ENCODE measurements at regions not wholly inside any gene's neighbourhood (a gene's known extent, or its start where the extent isn't known, plus 50 kb on each side); places are given as distances from the start of the nearest gene placed in this dataset.

DNA sequence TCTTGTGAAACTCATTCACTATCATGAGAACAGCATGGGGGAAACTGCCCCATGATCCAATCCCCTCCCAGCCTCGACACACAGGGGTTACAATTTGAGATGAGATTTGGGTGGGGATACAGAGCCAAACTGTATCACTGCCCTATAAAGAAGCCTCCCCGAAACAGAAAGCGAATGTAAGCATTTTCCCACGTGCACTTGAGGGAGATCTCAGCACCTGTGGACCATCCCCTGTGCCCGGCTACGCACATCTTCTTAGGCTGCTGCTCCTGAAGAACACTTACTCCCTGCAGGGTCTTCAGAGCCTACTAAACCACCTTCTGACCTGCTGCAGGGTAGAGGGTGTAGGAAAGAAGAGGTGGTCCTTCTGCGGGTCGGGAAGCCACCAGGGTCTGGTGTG is 410.2 kb upstream of the IRX2 start:
- H2AFZ ChIP-seq (ENCODE audit: low read length), result no peak overlapping the region
- TF ChIP-seq SIN3A (conservative IDR thresholded peaks at IDR 0.05 in 1 of 2, IDR thresholded peaks at IDR 0.05 in 1 of 2; ENCODE audit: low read depth in 1 of 2, low read length in 2 of 2) (no peak), RNF2 (IDR thresholded peaks at IDR 0.05; ENCODE audit: borderline replicate concordance, low read depth, low read length, missing control alignments, poor library complexity, severe bottlenecking) (no peak)
- H2BK15ac ChIP-seq (ENCODE audit: low read length), result no peak overlapping the region

More for the DNA sequence above, 410.2 kb upstream of the IRX2 start:
- H3K14ac ChIP-seq (ENCODE audit: insufficient read length), result no peak overlapping the region
- H3K27ac ChIP-seq (ENCODE audit: low read depth, low read length), result no peak overlapping the region
- H4K91ac ChIP-seq (replicated peaks; ENCODE audit: insufficient read length, low read length), result no peak overlapping the region
- H4K5ac ChIP-seq (ENCODE audit: insufficient read length, low read depth, low read length), result no peak overlapping the region
- H3K23me2 ChIP-seq (ENCODE audit: low read depth, low read length), result peaks cover 4% of the 10 kb centered on the region; the same call in 1 of the 2 replicates
- H3K9ac ChIP-seq (replicated peaks in 1 of 4; ENCODE audit: extremely low read depth in 1 of 4, low read depth in 3 of 4, low read length in 3 of 4), result no peak overlapping the region
- 65% methylated on average over 8 of the region's 8 CpGs; no CpG with 5 or more reads in 1 of the 2 experiments for whole genome bisulfite sequencing, 2 experiments (ENCODE audit: extremely low coverage in 1 of 2, insufficient coverage in 1 of 2, insufficient read length in 1 of 2, insufficient replicate concordance in 2 of 2, low coverage in 1 of 2, low lambda C conversion rate in 2 of 2, missing lambda C conversion rate in 1 of 2)
- no peak overlapping the region for H2BK5ac ChIP-seq (ENCODE audit: low read depth, low read length)
- no peak overlapping the region for H2BK120ac ChIP-seq (replicated peaks; ENCODE audit: low read depth, low read length)
- H3K4me2 ChIP-seq (ENCODE audit: insufficient read depth in 1 of 2, low read depth in 2 of 2, low read length in 2 of 2), result no peak overlapping the region
- no peak overlapping the region for H3K4me3 ChIP-seq (ENCODE audit: extremely low read depth in 1 of 4, insufficient read depth in 2 of 4, low read depth in 3 of 4, low read length in 4 of 4)
- no peak overlapping the region for H3K56ac ChIP-seq (replicated peaks; ENCODE audit: insufficient read length, low read depth, low read length)
- CTCF ChIA-PET (ENCODE audit: partially characterized antibody), result no interaction called here
- no peak overlapping the region for H2BK12ac ChIP-seq (ENCODE audit: low read depth, low read length)
- peaks cover 5 to 7% of the 10 kb centered on the region in 2 experiments; a peak in 2 of 4 replicates for H3K9me3 ChIP-seq (ENCODE audit: insufficient read depth in 2 of 2, low read depth in 1 of 2, low read length in 1 of 2)
- no peak overlapping the region for H2BK20ac ChIP-seq (ENCODE audit: low read length)
- no peak overlapping the region for H2AK5ac ChIP-seq (ENCODE audit: low read depth, low read length)
- H3K4me1 ChIP-seq (replicated peaks in 1 of 4; ENCODE audit: control insufficient read depth in 3 of 4, insufficient read depth in 4 of 4, low read length in 3 of 4), result no peaks in the 10 kb centered on the region
- no peak for DNase-seq (ENCODE audit: low read depth in 1 of 2, low spot score in 2 of 2)
- no peak overlapping the region for H3K4ac ChIP-seq (replicated peaks; ENCODE audit: insufficient read length, low read depth, low read length)
- no peak overlapping the region; the same call in 1 of the 2 replicates for H3K18ac ChIP-seq (ENCODE audit: extremely low read depth, low read length)
- H4K8ac ChIP-seq (ENCODE audit: extremely low read depth, insufficient read depth, low read length), result no peak overlapping the region
- no peak for FAIRE-seq
- H3K79me2 ChIP-seq (ENCODE audit: control insufficient read depth in 1 of 2, insufficient read depth in 2 of 2, low read length in 2 of 2), result no peaks in the 10 kb centered on the region
- H4K20me1 ChIP-seq (replicated peaks in 1 of 2; ENCODE audit: control insufficient read depth in 1 of 2, insufficient read depth in 2 of 2, low read length in 2 of 2), result no peaks in the 10 kb centered on the region
- H3K27me3 ChIP-seq (replicated peaks in 1 of 4; ENCODE audit: control insufficient read depth in 3 of 4, extremely low read depth in 1 of 4, insufficient read depth in 3 of 4, low read length in 3 of 4), result no peaks in the 10 kb centered on the region
- no peaks in the 10 kb centered on the region for H3K36me3 ChIP-seq (ENCODE audit: control insufficient read depth in 2 of 4, insufficient read depth in 4 of 4, low read length in 3 of 4)
- H3K23ac ChIP-seq (ENCODE audit: insufficient read length), result no peak overlapping the region
- H3K79me1 ChIP-seq (ENCODE audit: low read depth, low read length), result no peaks in the 10 kb centered on the region
- POLR2A ChIA-PET (ENCODE audit: partially characterized antibody), result no interaction called here
